Bronchial epithelial cell (primary cell): ENCODE measurements at regions not wholly inside any gene's neighbourhood (a gene's known extent, or its start where the extent isn't known, plus 50 kb on each side); places are given as distances from the start of the nearest gene placed in this dataset.
"Not testable (repeated sequence)": the region's sequence is repeated elsewhere in the genome, so short reads cannot be mapped to it uniquely, and the experiment has no call there.

ENCODE experiments used
- DNase-seq: peaks from one replicate; pipeline ENCODE4 v3.0.0-alpha.2; 2010; ENCODE audit warnings: low read depth
- FAIRE-seq: peaks from 2 replicates; lab custom pipeline; 2011; peaks lifted over from hg19 to GRCh38; lab: Jason Lieb, UNC
- H3K27me3 ChIP-seq: 2 replicates; pipeline ENCODE4 v1.5.1; 2011; ENCODE audit warnings: low read length; ENCODE audit not compliant: control insufficient read depth, insufficient read depth
- H3K36me3 ChIP-seq: 2 replicates; pipeline ENCODE4 v1.5.1; 2011; ENCODE audit warnings: low read length; ENCODE audit not compliant: control insufficient read depth, insufficient read depth
- H3K4me3 ChIP-seq: 2 replicates; pipeline ENCODE4 v1.5.1; 2011; ENCODE audit warnings: mild to moderate bottlenecking, low read depth, low read length, control low read depth
- CTCF ChIP-seq: IDR thresholded peaks from 2 replicates; pipeline ENCODE4 v1.5.1; 2011; ENCODE audit warnings: mild to moderate bottlenecking, moderate library complexity, low read length, control low read depth, inconsistent platforms; ENCODE audit not compliant: insufficient read depth, severe bottlenecking

- no peak overlapping the region for H3K4me3 ChIP-seq
- FAIRE-seq, result no peak
Observed at GRCh38 chr5:82873452-82873851, 203.7 kb downstream of the TMEM167A start.

GRCh38 chr5:82872321-82873288 lies 204.6 kb downstream of the TMEM167A start:
- not testable (repeated sequence) for H3K4me3 ChIP-seq, H3K36me3 ChIP-seq, FAIRE-seq, H3K27me3 ChIP-seq, DNase-seq

More at GRCh38 chr5:82873452-82873851, 203.7 kb downstream of the TMEM167A start:
- H3K36me3 ChIP-seq, result no peaks in the 10 kb centered on the region
- no peak for TF ChIP-seq CTCF
- H3K27me3 ChIP-seq, result no peaks in the 10 kb centered on the region
- no peak for DNase-seq

GRCh38 chr5:82865625-82866024 lies 211.6 kb downstream of the TMEM167A start:
- H3K27me3 ChIP-seq, result no peaks in the 10 kb centered on the region
- TF ChIP-seq CTCF, result no peak
- H3K4me3 ChIP-seq, result no peak overlapping the region
- no peak for FAIRE-seq
- no peak for DNase-seq
- no peaks in the 10 kb centered on the region for H3K36me3 ChIP-seq

GRCh38 chr5:82863266-82863665 lies 213.9 kb downstream of the TMEM167A start:
- DNase-seq (no peak), FAIRE-seq (no peak)
- no peak for TF ChIP-seq CTCF
- no peak overlapping the region for H3K4me3 ChIP-seq
- H3K27me3 ChIP-seq, result no peaks in the 10 kb centered on the region
- no peaks in the 10 kb centered on the region for H3K36me3 ChIP-seq

GRCh38 chr5:82862711-82863110 lies 214.5 kb downstream of the TMEM167A start:
- H3K36me3 ChIP-seq, result no peaks in the 10 kb centered on the region
- H3K4me3 ChIP-seq, result no peak overlapping the region
- TF ChIP-seq CTCF, result no peak
- DNase-seq (no peak), FAIRE-seq (no peak)
- H3K27me3 ChIP-seq, result no peaks in the 10 kb centered on the region

- FAIRE-seq (no peak), DNase-seq (no peak)
- TF ChIP-seq CTCF, result no peak
- no peaks in the 10 kb centered on the region for H3K36me3 ChIP-seq
- H3K27me3 ChIP-seq, result no peaks in the 10 kb centered on the region
- H3K4me3 ChIP-seq, result no peak overlapping the region
Observed at GRCh38 chr5:82862261-82862660, 214.9 kb downstream of the TMEM167A start.
